ENCODE measurements at regions not wholly inside any gene's neighbourhood (a gene's known extent, or its start where the extent isn't known, plus 50 kb on each side); places are given as distances from the start of the nearest gene placed in this dataset.
"Not testable (repeated sequence)": the region's sequence is repeated elsewhere in the genome, so short reads cannot be mapped to it uniquely, and the experiment has no call there.

- TF ChIP-seq, protein P1, sequence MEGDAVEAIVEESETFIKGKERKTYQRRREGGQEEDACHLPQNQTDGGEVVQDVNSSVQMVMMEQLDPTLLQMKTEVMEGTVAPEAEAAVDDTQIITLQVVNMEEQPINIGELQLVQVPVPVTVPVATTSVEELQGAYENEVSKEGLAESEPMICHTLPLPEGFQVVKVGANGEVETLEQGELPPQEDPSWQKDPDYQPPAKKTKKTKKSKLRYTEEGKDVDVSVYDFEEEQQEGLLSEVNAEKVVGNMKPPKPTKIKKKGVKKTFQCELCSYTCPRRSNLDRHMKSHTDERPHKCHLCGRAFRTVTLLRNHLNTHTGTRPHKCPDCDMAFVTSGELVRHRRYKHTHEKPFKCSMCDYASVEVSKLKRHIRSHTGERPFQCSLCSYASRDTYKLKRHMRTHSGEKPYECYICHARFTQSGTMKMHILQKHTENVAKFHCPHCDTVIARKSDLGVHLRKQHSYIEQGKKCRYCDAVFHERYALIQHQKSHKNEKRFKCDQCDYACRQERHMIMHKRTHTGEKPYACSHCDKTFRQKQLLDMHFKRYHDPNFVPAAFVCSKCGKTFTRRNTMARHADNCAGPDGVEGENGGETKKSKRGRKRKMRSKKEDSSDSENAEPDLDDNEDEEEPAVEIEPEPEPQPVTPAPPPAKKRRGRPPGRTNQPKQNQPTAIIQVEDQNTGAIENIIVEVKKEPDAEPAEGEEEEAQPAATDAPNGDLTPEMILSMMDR (IDR thresholded peaks at IDR 0.05): not testable (repeated sequence)
- TF ChIP-seq JUN (CRISPR knock-in tag; IDR thresholded peaks at IDR 0.05); KAT7 (CRISPR knock-in tag; IDR thresholded peaks at IDR 0.05; ENCODE audit: borderline replicate concordance): not testable (repeated sequence)
- TF ChIP-seq, protein P2, sequence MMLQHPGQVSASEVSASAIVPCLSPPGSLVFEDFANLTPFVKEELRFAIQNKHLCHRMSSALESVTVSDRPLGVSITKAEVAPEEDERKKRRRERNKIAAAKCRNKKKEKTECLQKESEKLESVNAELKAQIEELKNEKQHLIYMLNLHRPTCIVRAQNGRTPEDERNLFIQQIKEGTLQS (CRISPR knock-in tag; conservative IDR thresholded peaks at IDR 0.05): not testable (repeated sequence)
Observed at GRCh38 chr5:67746608-67747007, 468.9 kb upstream of the PIK3R1 start.

All from WTC11 (cell line).